SK-N-SH (cell line): ENCODE measurements at regions not wholly inside any gene's neighbourhood (a gene's known extent, or its start where the extent isn't known, plus 50 kb on each side); places are given as distances from the start of the nearest gene placed in this dataset.

Experiments
- CTCF ChIA-PET: fragments of 300-600, 350-600 bp; formaldehyde crosslinking; extraction: SDS; loops from one replicate; lab custom pipeline; 2021; lab: Yijun Ruan, JAX
- POLR2A ChIA-PET: fragments of 350-600 bp; sonication (Branson Sonifier 250); formaldehyde crosslinking; extraction: SDS; loops from one replicate; lab custom pipeline; 2020; ENCODE audit warnings: antibody characterized with exemption, inconsistent platforms; lab: Yijun Ruan, JAX
- DNase-seq: peaks from one replicate; pipeline ENCODE4 v3.0.0; 2012
- H2AFZ ChIP-seq: fragments of 200-600 bp; sonication (generic); 2 replicates; pipeline ENCODE4 v1.8.1; 2016; ENCODE audit warnings: antibody characterized with exemption, mild to moderate bottlenecking, low read depth
- H3F3A ChIP-seq: fragments of 200-600 bp; sonication (generic); replicated peaks from 2 replicates; pipeline ENCODE3; 2016; ENCODE audit warnings: antibody characterized with exemption, mild to moderate bottlenecking; ENCODE audit not compliant: insufficient read depth
- H3K27ac ChIP-seq, 2 experiments: fragments of 200-500 bp in 1 of 2; fragments of 200-600 bp in 1 of 2; sonication (Bioruptor generic) in 1 of 2; sonication (generic), shearing (Covaris generic) in 1 of 2; 2 replicates each; pipeline versions ENCODE4 v1.5.1 to v1.6.1; 2014 to 2016; ENCODE audit warnings: low read depth in 2 of 2, inconsistent platforms in 1 of 2, low read length in 1 of 2, mild to moderate bottlenecking in 1 of 2, mixed read lengths in 1 of 2
- H3K27me3 ChIP-seq: fragments of 200-600 bp; sonication (generic), shearing (Covaris generic); 2 replicates; pipeline ENCODE4 v1.6.1; 2016; ENCODE audit warnings: mixed run types; ENCODE audit not compliant: insufficient read depth
- H3K36me3 ChIP-seq, 2 experiments: fragments of 200-500 bp in 1 of 2; fragments of 200-600 bp in 1 of 2; sonication (Bioruptor generic) in 1 of 2; sonication (generic) in 1 of 2; replicated peaks in 1 of 2; 2 replicates each; pipeline versions ENCODE3 to v1.5.1; 2014 to 2016; ENCODE audit warnings: low read length in 1 of 2, mild to moderate bottlenecking in 1 of 2; ENCODE audit not compliant: insufficient read depth in 2 of 2, control insufficient read depth in 1 of 2
- H3K4me1 ChIP-seq, 2 experiments: fragments of 200-500 bp in 1 of 2; fragments of 200-600 bp in 1 of 2; sonication (Bioruptor generic) in 1 of 2; sonication (generic), shearing (Covaris generic) in 1 of 2; 2 replicates each; pipeline versions ENCODE4 v1.5.1 to v1.6.1; 2014 to 2016; ENCODE audit warnings: low read depth in 1 of 2, low read length in 1 of 2, mixed run types in 1 of 2; ENCODE audit not compliant: insufficient read depth in 2 of 2, control insufficient read depth in 1 of 2
- H3K4me2 ChIP-seq: fragments of 200-600 bp; sonication (generic), shearing (Covaris generic); 2 replicates; pipeline ENCODE4 v1.6.1; 2017; ENCODE audit warnings: mixed run types
- H3K4me3 ChIP-seq, 2 experiments: fragments of 200-500 bp in 1 of 2; fragments of 200-600 bp in 1 of 2; sonication (Bioruptor generic) in 1 of 2; sonication (generic), shearing (Covaris generic) in 1 of 2; 2 replicates each; pipeline versions ENCODE4 v1.5.1 to v1.8.1; 2014 to 2016; ENCODE audit warnings: low read depth in 2 of 2, inconsistent platforms in 1 of 2, low read length in 1 of 2, mild to moderate bottlenecking in 1 of 2, mixed read lengths in 1 of 2, moderate library complexity in 1 of 2
- H3K79me2 ChIP-seq: fragments of 200-600 bp; sonication (generic); 2 replicates; pipeline ENCODE4 v1.8.1; 2017; ENCODE audit warnings: mild to moderate bottlenecking; ENCODE audit not compliant: insufficient read depth
- H3K9ac ChIP-seq: fragments of 200-600 bp; sonication (generic); 2 replicates; pipeline ENCODE4 v1.6.1; 2017; ENCODE audit warnings: mixed run types
- H3K9me2 ChIP-seq: fragments of 200-600 bp; sonication (generic); 2 replicates; pipeline ENCODE4 v1.6.1; 2017; ENCODE audit warnings: mixed run types
- H3K9me3 ChIP-seq: fragments of 200-600 bp; sonication (generic); 2 replicates; pipeline ENCODE4 v1.6.1; 2017; ENCODE audit warnings: mixed run types, mild to moderate bottlenecking, moderate library complexity
- H4K20me1 ChIP-seq: fragments of 200-600 bp; sonication (generic); 2 replicates; pipeline ENCODE4 v1.6.1; 2017; ENCODE audit warnings: mild to moderate bottlenecking, mixed run types; ENCODE audit not compliant: insufficient read depth
- EP300 ChIP-seq, 2 experiments: IDR thresholded peaks; 2 replicates each; pipeline versions ENCODE4 v1.4.0 to v1.6.1; 2012; ENCODE audit warnings: borderline replicate concordance in 1 of 2, low read depth in 1 of 2, low read length in 1 of 2
- EZH2phosphoT487 ChIP-seq: fragments of 200-600 bp; sonication (generic); IDR thresholded peaks from 2 replicates; pipeline ENCODE4 v1.6.1; 2017; ENCODE audit warnings: low read depth, mixed run types, mild to moderate bottlenecking, antibody characterized with exemption, moderate library complexity, borderline replicate concordance
- FOXJ3 ChIP-seq: sonication (generic); formaldehyde crosslinking; IDR thresholded peaks from 2 replicates; pipeline ENCODE4 v1.5.1; 2020; ENCODE audit warnings: mild to moderate bottlenecking, missing genetic modification reagents
- FOXM1 ChIP-seq: IDR thresholded peaks from 2 replicates; pipeline ENCODE4 v1.4.0; 2012; ENCODE audit warnings: low read depth, mild to moderate bottlenecking
- GATA2 ChIP-seq: sonication (generic); formaldehyde crosslinking; IDR thresholded peaks from 2 replicates; pipeline ENCODE4 v1.5.0; 2020; ENCODE audit warnings: mild to moderate bottlenecking, missing genetic modification reagents
- IRF3 ChIP-seq: fragments of 150-350 bp; IDR thresholded peaks from 2 replicates; pipeline ENCODE4 v1.6.1; 2016; ENCODE audit warnings: mild to moderate bottlenecking, low read depth, low read length
- MAX ChIP-seq: IDR thresholded peaks from 2 replicates; pipeline ENCODE4 v1.4.0; 2012; ENCODE audit warnings: low read depth
- MXI1 ChIP-seq: IDR thresholded peaks from 2 replicates; pipeline ENCODE4 v1.6.1; 2012; ENCODE audit warnings: mild to moderate bottlenecking, low read depth, low read length, improper control_type of control experiment
- NFIC ChIP-seq: IDR thresholded peaks from 2 replicates; pipeline ENCODE4 v1.4.0; 2012; ENCODE audit warnings: borderline replicate concordance
- NRF1 ChIP-seq: IDR thresholded peaks from 2 replicates; pipeline ENCODE4 v1.6.1; 2012; ENCODE audit warnings: low read depth, mild to moderate bottlenecking, low read length
- RAD21 ChIP-seq: IDR thresholded peaks from 2 replicates; pipeline ENCODE4 v1.6.1; 2012; ENCODE audit warnings: mild to moderate bottlenecking, low read length
- SMC3 ChIP-seq: IDR thresholded peaks from 2 replicates; pipeline ENCODE4 v1.6.1; 2012; ENCODE audit warnings: low read depth, low read length, improper control_type of control experiment
- TEAD4 ChIP-seq: IDR thresholded peaks from 2 replicates; pipeline ENCODE4 v1.4.0; 2012; ENCODE audit warnings: mild to moderate bottlenecking, borderline replicate concordance; ENCODE audit not compliant: insufficient read depth
- USF2 ChIP-seq: fragments of 150-350 bp; IDR thresholded peaks from 2 replicates; pipeline ENCODE4 v1.6.1; 2017; ENCODE audit warnings: antibody characterized with exemption, low read length, low read depth, borderline replicate concordance
- YY1 ChIP-seq: IDR thresholded peaks from 2 replicates; pipeline ENCODE4 v1.4.0; 2012; ENCODE audit warnings: low read depth, mild to moderate bottlenecking
- ZBTB33 ChIP-seq: IDR thresholded peaks from 2 replicates; pipeline ENCODE4 v1.4.0; 2012; ENCODE audit warnings: low read depth, borderline replicate concordance
- WGBS: methylation state at CpG from one replicate; pipeline ENCODE4 v1.1.6; 2017; ENCODE audit warnings: low lambda C conversion rate; 5-methylcytosine and 5-hydroxymethylcytosine counted together

GRCh38 chr21:15627011-15627410 is 102.8 kb upstream of the USP25 start (continued):
- TF ChIP-seq USF2 (no peak), FOXJ3 (CRISPR knock-in tag) (no peak)

GRCh38 chr21:15627823-15628222 is 102.0 kb upstream of the USP25 start:
- no peaks in the 10 kb centered on the region for H3K4me1 ChIP-seq
- H3K27ac ChIP-seq: no peak overlapping the region
- no peaks in the 10 kb centered on the region for H3K27me3 ChIP-seq
- no peak overlapping the region for H3K4me2 ChIP-seq
- 44% methylated on average over 7 of the region's 7 CpGs for WGBS
- DNase-seq: no peak
- H3K36me3 ChIP-seq: no peaks in the 10 kb centered on the region
- H3K9me3 ChIP-seq: no peaks in the 10 kb centered on the region
- no peaks in the 10 kb centered on the region for H3F3A ChIP-seq
- H2AFZ ChIP-seq: no peak overlapping the region
- no peaks in the 10 kb centered on the region for H3K9me2 ChIP-seq
- ChIA-PET CTCF (no interaction called here), POLR2A (no interaction called here)
- no peaks in the 10 kb centered on the region for H4K20me1 ChIP-seq
- no peak overlapping the region for H3K4me3 ChIP-seq
- H3K9ac ChIP-seq: no peak overlapping the region
- TF ChIP-seq MXI1 (no peak), YY1 (no peak), IRF3 (no peak), MAX (no peak), TEAD4 (no peak), RAD21 (no peak), EZH2phosphoT487 (no peak), FOXM1 (no peak), GATA2 (no peak), SMC3 (no peak), EP300 (IDR thresholded peaks at IDR 0.05; ENCODE audit: borderline replicate concordance in 1 of 2, low read depth in 1 of 2, low read length in 1 of 2) (no peak), NRF1 (no peak), FOXJ3 (CRISPR knock-in tag) (no peak), ZBTB33 (no peak), NFIC (no peak)
- no peaks in the 10 kb centered on the region for H3K79me2 ChIP-seq
